Activated CD4-positive, alpha-beta T cell treated with anti-CD3 and anti-CD28 coated beads, Interleukin-2, amount 50 U/mL, for 24 hours (primary cell): ENCODE measurements at regions not wholly inside any gene's neighbourhood (a gene's known extent, or its start where the extent isn't known, plus 50 kb on each side); places are given as distances from the start of the nearest gene placed in this dataset.
"Not testable (repeated sequence)": the region's sequence is repeated elsewhere in the genome, so short reads cannot be mapped to it uniquely, and the experiment has no call there.

Source experiments
- DNase-seq, 2 donors: peaks; one replicate each; pipeline ENCODE4 v3.0.0-alpha.2; 2020; ENCODE audit warnings: low read depth in 1 of 2, low spot score in 1 of 2

DNA sequence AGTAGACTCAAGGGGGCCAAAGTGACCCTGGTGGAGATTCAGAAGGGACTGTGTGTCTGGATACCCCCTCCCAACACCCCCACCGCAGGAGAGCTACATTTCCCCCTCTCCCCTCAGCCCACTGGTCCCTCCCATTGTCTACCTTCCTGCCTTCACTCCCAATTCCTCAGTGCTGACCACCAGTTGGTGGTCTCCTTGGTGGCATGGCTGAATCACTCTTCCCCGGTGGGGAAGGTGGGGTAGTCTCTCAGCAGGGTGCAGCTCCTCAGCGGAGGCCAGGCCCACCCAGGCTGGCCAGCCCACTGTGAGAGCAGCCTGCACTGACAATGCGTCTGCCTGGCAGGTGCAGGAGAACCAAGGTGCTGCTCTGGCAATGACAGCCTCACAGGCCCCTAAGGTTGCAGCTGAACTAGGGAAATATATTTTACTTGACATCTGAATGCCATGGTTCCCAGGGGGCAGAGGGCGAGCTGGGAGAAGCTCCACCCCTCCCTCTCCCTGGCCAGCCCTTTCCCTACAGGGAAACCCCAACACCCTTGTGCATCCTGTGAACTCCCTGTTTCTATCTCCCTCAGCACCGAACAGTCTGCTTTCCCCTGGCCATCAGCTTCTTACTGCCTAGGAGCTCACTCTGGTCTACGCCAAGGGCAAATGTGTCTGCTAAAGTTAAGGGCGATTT lies 62.6 kb upstream of the PAX8 start:
- no peak for DNase-seq

DNA sequence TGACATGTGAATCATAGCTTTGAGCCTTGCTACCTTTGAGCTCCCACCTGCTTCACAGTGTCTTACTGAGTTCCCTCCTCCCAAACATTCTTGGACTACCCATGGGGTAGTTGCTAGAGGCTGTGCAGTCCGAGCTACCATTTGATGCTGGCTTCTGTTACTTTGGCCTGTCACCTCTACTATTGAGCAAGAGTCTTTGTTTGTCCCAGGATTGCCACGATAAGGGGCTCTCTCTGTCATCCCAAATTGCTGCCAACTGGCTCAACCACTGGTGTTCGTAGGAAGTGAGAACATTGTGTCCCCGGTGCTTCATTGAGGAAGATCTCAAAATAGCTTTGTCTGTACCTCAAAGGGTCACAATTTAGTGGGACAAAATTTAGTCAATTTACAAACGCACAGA lies 59.1 kb upstream of the PAX8 start:
- no peak for DNase-seq

DNA sequence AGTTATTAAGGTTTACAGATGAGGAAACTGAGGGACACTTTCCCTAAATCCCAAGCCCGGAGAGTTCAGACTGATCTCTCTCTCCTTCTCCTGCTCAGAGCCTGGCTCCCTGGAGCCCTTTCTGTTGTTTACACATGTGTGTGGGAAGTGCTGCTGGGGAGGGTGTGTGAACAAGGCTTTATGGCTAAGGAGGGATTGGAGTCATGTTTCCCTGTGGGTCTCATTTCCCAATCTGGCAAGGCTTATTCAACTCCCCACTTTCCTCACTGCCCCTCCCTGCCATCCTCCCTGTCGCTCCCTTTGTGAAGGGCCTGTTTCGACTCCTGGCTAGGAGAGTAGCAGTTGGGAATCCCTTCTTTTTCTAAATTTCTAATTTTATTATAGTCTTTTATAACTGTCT lies 57.3 kb upstream of the PAX8 start:
- not testable (repeated sequence) for DNase-seq

DNA sequence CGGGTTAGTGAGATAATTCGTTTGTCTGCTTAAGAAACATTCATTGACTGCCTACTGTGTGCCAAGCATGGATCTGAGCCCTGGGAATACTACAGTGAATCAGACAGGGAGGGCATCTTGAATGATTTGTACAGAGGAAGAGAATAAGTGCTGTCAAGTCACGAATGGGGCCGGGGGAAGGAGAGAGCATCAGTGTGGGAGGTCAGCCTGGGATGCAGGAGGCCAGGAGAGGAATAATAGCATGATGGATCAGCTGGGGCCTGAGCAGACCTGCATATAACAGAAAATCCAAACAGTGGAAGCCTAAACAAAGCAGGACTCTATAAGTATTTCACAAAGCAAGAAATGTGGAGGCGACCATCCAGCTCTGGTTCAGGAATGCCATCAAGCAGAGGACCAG lies 55.4 kb upstream of the PAX8 start:
- no peak for DNase-seq

DNA sequence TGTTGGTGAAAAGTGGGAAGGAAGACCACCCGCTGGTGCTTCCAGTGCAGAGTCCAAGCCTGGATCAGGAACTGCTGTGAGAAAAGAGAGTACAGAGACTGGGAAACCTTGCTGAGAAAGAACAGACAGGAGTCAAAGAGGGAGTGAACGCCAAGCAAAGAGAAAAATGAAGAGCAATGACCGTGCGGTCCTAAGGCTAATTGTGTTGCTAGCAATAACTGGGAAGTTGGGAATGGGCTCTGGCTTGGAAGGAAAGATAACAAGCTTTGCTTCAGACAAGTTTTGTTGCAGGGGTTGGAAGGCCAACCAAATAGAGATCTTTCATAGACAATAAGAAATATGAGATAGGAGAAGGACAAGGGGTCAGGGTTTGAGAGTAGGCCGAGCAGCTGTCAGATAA lies 55.0 kb upstream of the PAX8 start:
- not testable (repeated sequence) for DNase-seq

DNA sequence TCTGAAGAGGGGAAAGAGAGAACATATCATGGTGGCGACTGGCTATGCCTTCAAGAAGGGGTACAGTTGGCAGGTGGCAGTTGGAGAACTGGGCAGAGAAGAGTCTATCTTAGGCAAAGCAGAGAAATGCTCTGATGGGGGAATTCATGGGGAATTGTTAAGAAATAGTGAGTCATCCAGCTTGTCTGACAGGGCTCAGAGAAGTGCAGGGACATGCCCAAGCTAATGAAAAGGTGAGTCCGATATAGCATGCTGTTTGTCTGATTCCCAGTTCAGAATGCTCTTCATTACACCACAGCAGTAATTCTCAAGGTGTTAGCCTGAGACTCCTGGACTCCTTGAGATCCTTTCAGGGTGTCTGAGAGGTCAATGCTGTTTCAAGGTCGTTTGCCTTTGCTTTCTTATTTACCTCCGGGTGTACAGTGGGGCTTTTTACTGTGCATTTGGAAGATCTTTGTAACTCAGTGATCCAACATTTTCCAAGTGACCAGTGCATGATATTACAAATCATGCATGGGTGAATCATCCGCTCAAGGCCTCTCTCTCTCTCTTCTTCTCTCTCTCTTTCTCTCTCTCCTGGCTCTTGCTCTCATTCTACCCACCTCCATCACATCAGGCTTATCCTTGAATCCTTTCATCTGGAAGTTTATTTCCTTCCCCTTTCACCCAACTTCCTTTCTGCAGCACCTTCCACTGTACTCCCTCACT lies 51.5 kb upstream of the PAX8 start:
- not testable (repeated sequence) for DNase-seq

DNA sequence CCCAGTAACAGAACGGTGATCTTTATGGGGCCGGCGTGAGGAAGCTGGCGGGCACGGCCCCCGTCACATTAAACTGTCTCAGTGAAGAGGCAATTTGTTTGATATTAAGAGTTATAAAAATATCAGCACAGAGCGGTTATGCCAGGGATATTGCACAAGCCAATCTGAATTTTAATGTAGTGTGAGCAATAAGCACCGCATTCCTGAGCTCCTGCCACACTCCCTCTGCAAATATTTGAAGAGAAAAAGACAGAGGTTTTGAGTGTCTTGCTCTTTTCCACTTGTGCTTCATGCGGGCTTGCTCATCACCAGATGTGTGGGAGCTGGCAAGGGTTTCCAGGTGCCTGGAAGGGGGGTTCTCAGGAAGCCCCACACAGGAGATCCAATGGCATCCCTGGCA lies 50.3 kb upstream of the PAX8 start:
- DNase-seq: not testable (repeated sequence)

DNA sequence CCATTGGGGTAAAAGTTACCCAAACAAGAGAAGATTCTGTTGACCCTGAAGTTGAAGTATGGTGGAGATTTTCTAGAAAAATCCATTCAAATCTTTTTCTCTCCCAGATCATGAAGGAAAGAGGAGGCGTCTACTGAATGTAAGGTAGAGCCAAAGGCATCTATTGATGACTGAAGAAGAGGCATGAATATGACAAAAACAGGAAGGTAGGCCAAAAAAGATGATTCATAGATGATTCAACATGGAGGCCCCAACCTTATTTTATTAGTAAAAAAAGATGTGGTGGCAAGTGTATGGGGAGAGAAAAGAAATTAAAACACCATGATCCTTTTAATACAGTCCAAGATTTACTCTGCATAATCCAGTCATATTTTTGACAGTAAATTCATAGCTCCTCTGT lies 49.9 kb upstream of the PAX8 start:
- DNase-seq: not testable (repeated sequence)
